HEK293 (cell line): ENCODE measurements at regions not wholly inside any gene's neighbourhood (a gene's known extent, or its start where the extent isn't known, plus 50 kb on each side); places are given as distances from the start of the nearest gene placed in this dataset.

Experiments
- CTCF ChIP-seq: fragments of 450-650 bp; formaldehyde crosslinking; IDR thresholded peaks from 2 replicates; pipeline ENCODE4 v1.5.1; 2016; ENCODE audit warnings: missing biosample characterization, missing genetic modification characterization
- ELK4 ChIP-seq: IDR thresholded peaks from 2 replicates; pipeline ENCODE4 v1.6.1; 2011; ENCODE audit warnings: mild to moderate bottlenecking, low read depth, low read length, borderline replicate concordance
- KLF16 ChIP-seq: fragments of 450-650 bp; formaldehyde crosslinking; IDR thresholded peaks from 2 replicates; pipeline ENCODE4 v1.5.1; 2017; ENCODE audit warnings: missing biosample characterization, missing genetic modification characterization
- PATZ1 ChIP-seq: fragments of 450-650 bp; formaldehyde crosslinking; IDR thresholded peaks from 2 replicates; pipeline ENCODE4 v1.5.1; 2016; ENCODE audit warnings: missing biosample characterization, missing genetic modification characterization
- REPIN1 ChIP-seq: fragments of 450-650 bp; formaldehyde crosslinking; IDR thresholded peaks from 2 replicates; pipeline ENCODE4 v1.5.1; 2017; ENCODE audit warnings: missing biosample characterization, missing genetic modification characterization, low read depth
- REST ChIP-seq: fragments of 450-650 bp; formaldehyde crosslinking; IDR thresholded peaks from 2 replicates; pipeline ENCODE4 v1.5.1; 2016; ENCODE audit warnings: missing biosample characterization, missing genetic modification characterization
- ZBTB1 ChIP-seq: fragments of 450-650 bp; formaldehyde crosslinking; IDR thresholded peaks from 2 replicates; pipeline ENCODE4 v1.5.1; 2016; ENCODE audit warnings: missing biosample characterization, missing genetic modification characterization
- ZNF138 ChIP-seq: fragments of 450-650 bp; formaldehyde crosslinking; IDR thresholded peaks from 2 replicates; pipeline ENCODE4 v1.5.1; 2016; ENCODE audit warnings: missing biosample characterization, missing genetic modification characterization, borderline replicate concordance
- ZNF16 ChIP-seq: fragments of 450-650 bp; formaldehyde crosslinking; IDR thresholded peaks from 2 replicates; pipeline ENCODE4 v1.5.1; 2016; ENCODE audit warnings: low read depth, missing biosample characterization, missing genetic modification characterization
- ZNF335 ChIP-seq: fragments of 450-650 bp; formaldehyde crosslinking; conservative IDR thresholded peaks from 2 replicates; pipeline ENCODE4 v1.5.1; 2016; ENCODE audit warnings: missing biosample characterization, missing genetic modification characterization
- ZNF366 ChIP-seq: fragments of 450-650 bp; formaldehyde crosslinking; conservative IDR thresholded peaks from 2 replicates; pipeline ENCODE4 v1.5.1; 2016; ENCODE audit warnings: missing biosample characterization, missing genetic modification characterization
- ZNF426 ChIP-seq: fragments of 450-650 bp; formaldehyde crosslinking; IDR thresholded peaks from 2 replicates; pipeline ENCODE4 v1.5.1; 2017; ENCODE audit warnings: missing biosample characterization, missing genetic modification characterization, mild to moderate bottlenecking, inconsistent platforms, moderate library complexity
- ZNF521 ChIP-seq: fragments of 450-650 bp; formaldehyde crosslinking; IDR thresholded peaks from 2 replicates; pipeline ENCODE4 v1.5.1; 2017; ENCODE audit warnings: missing biosample characterization, mild to moderate bottlenecking, missing genetic modification characterization

- TF ChIP-seq ZBTB1 (tag by site-specific recombination) (no peak), CTCF (tag by site-specific recombination) (no peak), ZNF521 (tag by site-specific recombination) (no peak), REPIN1 (tag by site-specific recombination) (no peak), ZNF138 (no peak), PATZ1 (no peak), KLF16 (tag by site-specific recombination) (no peak), ELK4 (no peak), ZNF426 (tag by site-specific recombination) (no peak), ZNF335 (no peak), REST (no peak), ZNF366 (no peak), ZNF16 (tag by site-specific recombination) (no peak)
These were observed 252.6 kb downstream of the LTN1 start for GRCh38 chr21:28740125-28740524.
